A549 (cell line): ENCODE measurements at regions not wholly inside any gene's neighbourhood (a gene's known extent, or its start where the extent isn't known, plus 50 kb on each side); places are given as distances from the start of the nearest gene placed in this dataset.
A peak's percentile ranks its signal among the peaks of the same experiment; 100 is the strongest.

Experiments
- ATAC-seq, 2 experiments: fragments of 200-7000 bp in 1 of 2; fragments of >200 bp in 1 of 2; cut with Nextera tagmentation in 1 of 2; cut with Tn5 transposase in 1 of 2; 3 replicates each; pipeline versions ENCODE4 v1.8.0 to v1.9.1; 2018 to 2020; ENCODE audit warnings: mild to moderate bottlenecking in 1 of 2, moderate library complexity in 1 of 2
- CTCF ChIA-PET: fragments of 300-600 bp; sonication (Branson Sonifier 250); formaldehyde crosslinking; extraction: SDS; loops from one replicate; lab custom pipeline; 2021; ENCODE audit warnings: antibody characterized with exemption, inconsistent platforms; lab: Yijun Ruan, JAX
- POLR2A ChIA-PET: fragments of 350-600 bp; formaldehyde crosslinking; extraction: SDS; loops from one replicate; lab custom pipeline; 2021; ENCODE audit warnings: antibody characterized with exemption, inconsistent platforms; lab: Yijun Ruan, JAX
- DNase-seq, 2 experiments: peaks; one replicate each; pipeline versions ENCODE4 v3.0.0 to v3.0.0-alpha.2; 2011 to 2016; ENCODE audit warnings: low read depth in 1 of 2, low spot score in 1 of 2
- FAIRE-seq: peaks from 2 replicates; lab custom pipeline; 2011; peaks lifted over from hg19 to GRCh38; lab: Jason Lieb, UNC
- H3K27ac ChIP-seq, 2 experiments: fragments of >200 bp; sonication (Bioruptor Twin); formaldehyde crosslinking; 3 replicates each; pipeline ENCODE4 v1.5.1; 2016 to 2017
- H3K4me1 ChIP-seq: fragments of >200 bp; sonication (Bioruptor Twin); formaldehyde crosslinking; 3 replicates; pipeline ENCODE4 v1.6.1; 2016
- H3K4me2 ChIP-seq: fragments of >200 bp; sonication (Bioruptor Twin); formaldehyde crosslinking; 3 replicates; pipeline ENCODE4 v1.6.1; 2016
- H3K4me3 ChIP-seq: fragments of >200 bp; sonication (Bioruptor Twin); formaldehyde crosslinking; 3 replicates; pipeline ENCODE4 v1.5.1; 2016
- H3K9me3 ChIP-seq: fragments of >200 bp; sonication (Bioruptor Twin); formaldehyde crosslinking; 3 replicates; pipeline ENCODE4 v1.6.1; 2016
- ATOH8 ChIP-seq: fragments of 250-450 bp; sonication (Bioruptor Pico); IDR thresholded peaks from 2 replicates; pipeline ENCODE4 v1.5.0; 2020; ENCODE audit warnings: low read depth, mild to moderate bottlenecking, moderate library complexity
- BCL3 ChIP-seq: fragments of >200 bp; sonication (Bioruptor Twin); formaldehyde crosslinking; IDR thresholded peaks from 3 replicates; pipeline ENCODE4 v1.6.1; 2016
- CEBPB ChIP-seq, 2 experiments: fragments of >200 bp in 1 of 2; sonication (Bioruptor Twin) in 1 of 2; formaldehyde crosslinking in 1 of 2; IDR thresholded peaks; 2 replicates each; pipeline ENCODE4 v1.6.1; 2012 to 2016
- E2F6 ChIP-seq: IDR thresholded peaks from 2 replicates; pipeline ENCODE4 v1.6.1; 2012; ENCODE audit warnings: low read depth, borderline replicate concordance
- EHF ChIP-seq: fragments of 250-450 bp; sonication (Bioruptor Pico); IDR thresholded peaks from 2 replicates; pipeline ENCODE4 v1.5.0; 2020; ENCODE audit warnings: mild to moderate bottlenecking
- EP300 ChIP-seq, 2 experiments: fragments of >200 bp; sonication (Bioruptor Twin); formaldehyde crosslinking; IDR thresholded peaks; 2 replicates in 1 of 2; 3 replicates in 1 of 2; pipeline ENCODE4 v1.6.1; 2016 to 2017
- HDAC2 ChIP-seq: fragments of 200-600 bp; sonication (generic); IDR thresholded peaks from 2 replicates; pipeline ENCODE4 v1.6.1; 2016
- MAFK ChIP-seq: fragments of 450-650 bp; IDR thresholded peaks from 2 replicates; pipeline ENCODE4 v1.6.1; 2014; ENCODE audit not compliant: partially characterized antibody
- MAZ ChIP-seq: fragments of 150-350 bp; IDR thresholded peaks from 2 replicates; pipeline ENCODE4 v1.6.1; 2014; ENCODE audit warnings: antibody characterized with exemption, low read depth, low read length, borderline replicate concordance
- MYC ChIP-seq: IDR thresholded peaks from 2 replicates; pipeline ENCODE4 v1.6.1; 2012; ENCODE audit warnings: mild to moderate bottlenecking, inconsistent platforms, low read length, improper control_type of control experiment, borderline replicate concordance
- NFE2L2 ChIP-seq: fragments of 150-350 bp; conservative IDR thresholded peaks from 2 replicates; pipeline ENCODE4 v1.6.1; 2014; ENCODE audit warnings: low read length
- PHF8 ChIP-seq: fragments of 200-600 bp; sonication (generic); IDR thresholded peaks from 2 replicates; pipeline ENCODE4 v1.6.1; 2016; ENCODE audit warnings: low read depth, mild to moderate bottlenecking, antibody characterized with exemption, moderate library complexity, borderline replicate concordance
- POLR2A ChIP-seq: IDR thresholded peaks from 2 replicates; pipeline ENCODE4 v1.6.1; 2012; ENCODE audit warnings: mild to moderate bottlenecking, low read length
- REST ChIP-seq: fragments of 200-600 bp; sonication (generic); IDR thresholded peaks from 2 replicates; pipeline ENCODE4 v1.6.1; 2016; ENCODE audit warnings: antibody characterized with exemption, mild to moderate bottlenecking, moderate library complexity
- RFX5 ChIP-seq: fragments of 450-650 bp; IDR thresholded peaks from 2 replicates; pipeline ENCODE4 v1.7.1; 2014; ENCODE audit warnings: antibody characterized with exemption, mild to moderate bottlenecking, moderate library complexity
- ZC3H11A ChIP-seq: fragments of 450-650 bp; IDR thresholded peaks from 2 replicates; pipeline ENCODE4 v1.6.1; 2014; ENCODE audit warnings: antibody characterized with exemption, mild to moderate bottlenecking
- ZSCAN20 ChIP-seq: fragments of 250-450 bp; sonication (Bioruptor Pico); IDR thresholded peaks from 2 replicates; pipeline ENCODE4 v1.8.0; 2022; ENCODE audit warnings: mild to moderate bottlenecking, moderate library complexity
- WGBS: methylation state at CpG from one replicate; pipeline ENCODE4 v1.1.6; 2017; ENCODE audit errors: missing lambda C conversion rate; 5-methylcytosine and 5-hydroxymethylcytosine counted together

GRCh38 chr4:137768196-137768595, 235.9 kb upstream of the PCDH18 start:
- no peak overlapping the region for H3K27ac ChIP-seq
- WGBS = 7% methylated on average over 1 of the region's 1 CpG
- H3K4me1 ChIP-seq = no peaks in the 10 kb centered on the region
- H3K9me3 ChIP-seq = no peaks in the 10 kb centered on the region
- ChIA-PET CTCF (no interaction called here), POLR2A (no interaction called here)
- ATAC-seq (no peak), DNase-seq (no peak), FAIRE-seq (no peak)
- H3K4me2 ChIP-seq = no peak overlapping the region
- TF ChIP-seq PHF8 = no peak
- TF ChIP-seq POLR2A = no peak
- H3K4me3 ChIP-seq = no peak overlapping the region

- FAIRE-seq = no peak
- CTCF ChIA-PET = no interaction called here
Measured at GRCh38 chr4:137762591-137762990, 230.3 kb upstream of the PCDH18 start.

GRCh38 chr4:137754652-137755471, 222.6 kb upstream of the PCDH18 start:
- FAIRE-seq = no peak
- 0 out of 3 replicates have a peak overlapping the region, but pooled peaks have one; percentile 17 for H3K4me2 ChIP-seq
- H3K27ac ChIP-seq = no peak overlapping the region
- no peak overlapping the region for H3K4me3 ChIP-seq
- 8% methylated on average over 1 of the region's 1 CpG for WGBS
- POLR2A ChIA-PET = no interaction called here
- peak in 1 of 2 experiments; percentile 26 for DNase-seq
- no peaks in the 10 kb centered on the region for H3K9me3 ChIP-seq
- no peaks in the 10 kb centered on the region for H3K4me1 ChIP-seq
- TF ChIP-seq EHF (CRISPR knock-in tag) = no peak
- TF ChIP-seq MAFK = peak; percentile 23
- ATAC-seq = no peak
- CTCF ChIA-PET = no interaction called here

More at GRCh38 chr4:137762591-137762990, 230.3 kb upstream of the PCDH18 start:
- Histone ChIP-seq H3K4me2 (no peak overlapping the region), H3K4me3 (no peak overlapping the region), H3K4me1 (no peaks in the 10 kb centered on the region), H3K27ac (no peak overlapping the region), H3K9me3 (no peaks in the 10 kb centered on the region)
- DNase-seq (no peak), ATAC-seq (no peak)
- 55% methylated on average over 3 of the region's 3 CpGs for WGBS
- POLR2A ChIA-PET = no interaction called here
- TF ChIP-seq MYC (no peak), MAZ (no peak), EHF (CRISPR knock-in tag) (no peak), REST (no peak), NFE2L2 (no peak), E2F6 (no peak), ZSCAN20 (no peak), HDAC2 (no peak), CEBPB (IDR thresholded peaks at IDR 0.05) (no peak), RFX5 (no peak), ZC3H11A (no peak), POLR2A (no peak)

GRCh38 chr4:137749466-137749865, 217.2 kb upstream of the PCDH18 start:
- ATAC-seq (no peak), DNase-seq (no peak), FAIRE-seq (no peak)
- TF ChIP-seq ATOH8 = no peak
- no peak for TF ChIP-seq BCL3
- TF ChIP-seq EP300 (IDR thresholded peaks at IDR 0.05) = no peak
- Histone ChIP-seq H3K4me1 (no peaks in the 10 kb centered on the region), H3K4me2 (no peak overlapping the region), H3K4me3 (no peak overlapping the region), H3K9me3 (no peaks in the 10 kb centered on the region), H3K27ac (no peak overlapping the region)
- ChIA-PET POLR2A (no interaction called here), CTCF (no interaction called here)
